Mesenchymal stem cell (in vitro differentiated cells and primary cell): ENCODE measurements at regions not wholly inside any gene's neighbourhood (a gene's known extent, or its start where the extent isn't known, plus 50 kb on each side); places are given as distances from the start of the nearest gene placed in this dataset.

Source experiments
- DNase-seq: peaks from one replicate; pipeline ENCODE4 v3.0.0-alpha.2; 2013
- H2AFZ ChIP-seq: one replicate; pipeline ENCODE4 v1.6.1; 2013; ENCODE audit warnings: low read depth, mild to moderate bottlenecking, control low read depth, inconsistent platforms, low read length, moderate library complexity
- H2AK5ac ChIP-seq: 2 replicates; pipeline ENCODE4 v1.6.1; 2013; ENCODE audit warnings: low read length, moderate library complexity, mild to moderate bottlenecking, inconsistent platforms; ENCODE audit not compliant: severe bottlenecking
- H2BK120ac ChIP-seq: one replicate; pipeline ENCODE4 v1.6.1; 2013; ENCODE audit warnings: low read depth, mild to moderate bottlenecking, inconsistent platforms, low read length, moderate library complexity
- H2BK12ac ChIP-seq, 2 experiments: one replicate each; pipeline ENCODE4 v1.6.1; 2013; ENCODE audit warnings: inconsistent platforms in 2 of 2, low read length in 2 of 2, mild to moderate bottlenecking in 2 of 2, moderate library complexity in 2 of 2, control low read depth in 1 of 2
- H2BK15ac ChIP-seq: one replicate; pipeline ENCODE4 v1.6.1; 2013; ENCODE audit warnings: mild to moderate bottlenecking, low read depth, inconsistent platforms; ENCODE audit not compliant: poor library complexity, severe bottlenecking
- H2BK5ac ChIP-seq: 2 replicates; pipeline ENCODE4 v1.6.1; 2013; ENCODE audit warnings: low read depth, mild to moderate bottlenecking, low read length, control low read depth, inconsistent platforms; ENCODE audit not compliant: poor library complexity, severe bottlenecking
- H3K14ac ChIP-seq, 2 experiments: one replicate each; pipeline ENCODE4 v1.6.1; 2013; ENCODE audit warnings: inconsistent platforms in 2 of 2, low read length in 2 of 2, control low read depth in 1 of 2, mild to moderate bottlenecking in 1 of 2, moderate library complexity in 1 of 2
- H3K18ac ChIP-seq, 2 experiments: one replicate each; pipeline ENCODE4 v1.6.1; 2013; ENCODE audit warnings: inconsistent platforms in 2 of 2, low read length in 2 of 2, control low read depth in 1 of 2, low read depth in 1 of 2, mild to moderate bottlenecking in 1 of 2
- H3K23ac ChIP-seq, 2 experiments: one replicate each; pipeline ENCODE4 v1.6.1; 2013; ENCODE audit warnings: inconsistent platforms in 2 of 2, low read length in 2 of 2, mild to moderate bottlenecking in 2 of 2, moderate library complexity in 2 of 2, control low read depth in 1 of 2
- H3K27ac ChIP-seq: 2 replicates; pipeline ENCODE4 v1.5.1; 2013; ENCODE audit warnings: mild to moderate bottlenecking, moderate library complexity, low read length, control low read depth, inconsistent platforms; ENCODE audit not compliant: poor library complexity, severe bottlenecking
- H3K27me3 ChIP-seq, 2 experiments: 2 replicates each; pipeline versions ENCODE4 v1.6.1 to v1.7.0; 2013; ENCODE audit warnings: low read length in 2 of 2, mild to moderate bottlenecking in 2 of 2, moderate library complexity in 2 of 2, control low read depth in 1 of 2, inconsistent platforms in 1 of 2; ENCODE audit not compliant: control insufficient read depth in 1 of 2, insufficient read depth in 1 of 2
- H3K36me3 ChIP-seq, 2 experiments: 2 replicates each; pipeline versions ENCODE4 v1.6.1 to v1.7.0; 2013; ENCODE audit warnings: low read length in 2 of 2, control low read depth in 1 of 2, inconsistent platforms in 1 of 2, low read depth in 1 of 2, mild to moderate bottlenecking in 1 of 2; ENCODE audit not compliant: insufficient read depth in 2 of 2, control insufficient read depth in 1 of 2
- H3K4ac ChIP-seq, 2 experiments: one replicate each; pipeline ENCODE4 v1.6.1; 2013; ENCODE audit warnings: inconsistent platforms in 2 of 2, low read length in 2 of 2, mild to moderate bottlenecking in 2 of 2, moderate library complexity in 2 of 2, control low read depth in 1 of 2, low read depth in 1 of 2
- H3K4me1 ChIP-seq: 2 replicates; pipeline ENCODE4 v1.6.1; 2013; ENCODE audit warnings: low read depth, low read length, control low read depth; ENCODE audit not compliant: control insufficient read depth, insufficient read depth
- H3K4me2 ChIP-seq: 2 replicates; pipeline ENCODE4 v1.6.1; 2013; ENCODE audit warnings: low read length, mild to moderate bottlenecking, inconsistent platforms; ENCODE audit not compliant: poor library complexity, severe bottlenecking
- H3K4me3 ChIP-seq, 2 experiments: 2 replicates each; pipeline versions ENCODE4 v1.5.1 to v1.7.0; 2013; ENCODE audit warnings: low read length in 2 of 2, mild to moderate bottlenecking in 2 of 2, control low read depth in 1 of 2, low read depth in 1 of 2; ENCODE audit not compliant: insufficient read depth in 1 of 2
- H3K79me1 ChIP-seq: replicated peaks from 2 replicates; pipeline ENCODE4 v1.6.1; 2013; ENCODE audit warnings: mild to moderate bottlenecking, control low read depth, low read length, inconsistent platforms; ENCODE audit not compliant: poor library complexity, severe bottlenecking
- H3K9ac ChIP-seq: 2 replicates; pipeline ENCODE4 v1.7.0; 2013; ENCODE audit warnings: mild to moderate bottlenecking, low read length, moderate library complexity
- H3K9me3 ChIP-seq: 2 replicates; pipeline ENCODE4 v1.7.0; 2013; ENCODE audit warnings: mild to moderate bottlenecking, low read length; ENCODE audit not compliant: control insufficient read depth
- H4K8ac ChIP-seq: one replicate; pipeline ENCODE4 v1.6.1; 2013; ENCODE audit warnings: inconsistent platforms, mild to moderate bottlenecking, low read length, moderate library complexity
- H4K91ac ChIP-seq: one replicate; pipeline ENCODE4 v1.6.1; 2013; ENCODE audit warnings: mild to moderate bottlenecking, low read length, inconsistent platforms
- WGBS: methylation state at CpG from one replicate; pipeline ENCODE4 v1.1.7; 2013; ENCODE audit warnings: mixed read lengths; 5-methylcytosine and 5-hydroxymethylcytosine counted together

- no peaks in the 10 kb centered on the region for H3K79me1 ChIP-seq
- WGBS = 70% methylated on average over 2 of the region's 3 CpGs
- H4K8ac ChIP-seq = no peak overlapping the region
- no peak overlapping the region for H2AK5ac ChIP-seq
- no peak overlapping the region for H4K91ac ChIP-seq
- no peaks in the 10 kb centered on the region for H3K4me1 ChIP-seq
- DNase-seq = no peak
- no peak overlapping the region for H3K18ac ChIP-seq
- H3K23ac ChIP-seq = no peak overlapping the region
- H2BK15ac ChIP-seq = no peak overlapping the region
- no peaks in the 10 kb centered on the region for H3K9me3 ChIP-seq
- no peaks in the 10 kb centered on the region for H3K27me3 ChIP-seq
- H2BK120ac ChIP-seq = no peak overlapping the region
- no peak overlapping the region for H2AFZ ChIP-seq
- H3K4me3 ChIP-seq = no peak overlapping the region
- no peak overlapping the region for H3K4me2 ChIP-seq
- H3K9ac ChIP-seq = peak overlapping the region; percentile 24
- no peaks in the 10 kb centered on the region for H3K36me3 ChIP-seq
- H3K4ac ChIP-seq = no peak overlapping the region
- no peak overlapping the region for H3K14ac ChIP-seq
- no peak overlapping the region for H2BK12ac ChIP-seq
- no peak overlapping the region for H2BK5ac ChIP-seq
- H3K27ac ChIP-seq = no peak overlapping the region
These were observed 65.8 kb upstream of the SKAP2 start for GRCh38 chr7:26930201-26930600.

- H2BK5ac ChIP-seq = no peak overlapping the region
- no peak overlapping the region for H2AFZ ChIP-seq
- no peak overlapping the region for H3K4ac ChIP-seq
- no peaks in the 10 kb centered on the region for H3K27me3 ChIP-seq
- no peak overlapping the region for H2BK120ac ChIP-seq
- no peaks in the 10 kb centered on the region for H3K36me3 ChIP-seq
- H3K23ac ChIP-seq = no peak overlapping the region
- no peak overlapping the region for H3K4me2 ChIP-seq
- H3K9ac ChIP-seq = no peak overlapping the region
- H3K4me3 ChIP-seq = no peak overlapping the region
- no peaks in the 10 kb centered on the region for H3K79me1 ChIP-seq
- no peak overlapping the region for H2BK12ac ChIP-seq
- 72% methylated on average over 5 of the region's 5 CpGs for WGBS
- no peaks in the 10 kb centered on the region for H3K4me1 ChIP-seq
- no peaks in the 10 kb centered on the region for H3K9me3 ChIP-seq
- no peak overlapping the region for H2BK15ac ChIP-seq
- no peak overlapping the region for H3K14ac ChIP-seq
- H3K18ac ChIP-seq = no peak overlapping the region
- H4K8ac ChIP-seq = no peak overlapping the region
- H2AK5ac ChIP-seq = no peak overlapping the region
- no peak for DNase-seq
- H3K27ac ChIP-seq = no peak overlapping the region
- no peak overlapping the region for H4K91ac ChIP-seq
These were observed 64.4 kb upstream of the SKAP2 start for GRCh38 chr7:26928703-26929347.

GRCh38 chr7:26925768-26926167, 61.4 kb upstream of the SKAP2 start:
- no peak overlapping the region for H3K18ac ChIP-seq
- no peak overlapping the region for H3K27ac ChIP-seq
- H3K4ac ChIP-seq = no peak overlapping the region
- H3K23ac ChIP-seq = no peak overlapping the region
- no peak overlapping the region for H3K14ac ChIP-seq
- H2BK12ac ChIP-seq = no peak overlapping the region
- H2BK120ac ChIP-seq = no peak overlapping the region
- no peaks in the 10 kb centered on the region for H3K36me3 ChIP-seq
- H3K27me3 ChIP-seq = no peaks in the 10 kb centered on the region
- no peak overlapping the region for H2AFZ ChIP-seq
- no peaks in the 10 kb centered on the region for H3K9me3 ChIP-seq
- no peak overlapping the region for H2BK15ac ChIP-seq
- no peak overlapping the region for H4K91ac ChIP-seq
- H2AK5ac ChIP-seq = no peak overlapping the region
- no peaks in the 10 kb centered on the region for H3K4me1 ChIP-seq
- WGBS = 100% methylated on average over 1 of the region's 2 CpGs
- H3K4me3 ChIP-seq = no peak overlapping the region
- no peaks in the 10 kb centered on the region for H3K79me1 ChIP-seq
- H4K8ac ChIP-seq = no peak overlapping the region
- no peak for DNase-seq
- H3K4me2 ChIP-seq = no peak overlapping the region
- H2BK5ac ChIP-seq = no peak overlapping the region
- H3K9ac ChIP-seq = no peak overlapping the region

- no peak overlapping the region for H3K4me3 ChIP-seq
These were observed 59.9 kb upstream of the SKAP2 start for GRCh38 chr7:26924149-26924767.

More at GRCh38 chr7:26924149-26924767, 59.9 kb upstream of the SKAP2 start:
- Histone ChIP-seq H3K4me1 (no peaks in the 10 kb centered on the region), H2AFZ (no peak overlapping the region), H2BK120ac (no peak overlapping the region), H3K23ac (no peak overlapping the region), H3K14ac (no peak overlapping the region), H3K4ac (no peak overlapping the region), H3K27ac (no peak overlapping the region), H3K36me3 (no peaks in the 10 kb centered on the region), H3K27me3 (no peaks in the 10 kb centered on the region), H2AK5ac (no peak overlapping the region), H3K9ac (no peak overlapping the region), H4K91ac (no peak overlapping the region), H3K18ac (no peak overlapping the region), H3K9me3 (no peaks in the 10 kb centered on the region), H3K4me2 (no peak overlapping the region), H2BK5ac (no peak overlapping the region), H2BK12ac (no peak overlapping the region), H4K8ac (no peak overlapping the region), H3K79me1 (no peaks in the 10 kb centered on the region), H2BK15ac (no peak overlapping the region)
- no CpG with 5 or more reads among the region's 2 CpGs for WGBS
- DNase-seq = no peak
